Activated T-cell treated with anti-CD3 and anti-CD28 coated beads for 24 hours (primary cell): ENCODE measurements at regions not wholly inside any gene's neighbourhood (a gene's known extent, or its start where the extent isn't known, plus 50 kb on each side); places are given as distances from the start of the nearest gene placed in this dataset.

Experiments
- DNase-seq: peaks from one replicate; pipeline ENCODE4 v3.0.0-alpha.2; 2020; ENCODE audit warnings: low read depth

- no peak for DNase-seq
These were observed 153.8 kb downstream of the PHF2 start for GRCh38 chr9:93730217-93730616.
